Astrocyte (in vitro differentiated cells and primary cell): ENCODE measurements at regions not wholly inside any gene's neighbourhood (a gene's known extent, or its start where the extent isn't known, plus 50 kb on each side); places are given as distances from the start of the nearest gene placed in this dataset.

Source experiments
- DNase-seq: peaks from one replicate; pipeline ENCODE4 v3.0.0-alpha.2; 2010; ENCODE audit warnings: low read depth
- FAIRE-seq: peaks from 2 replicates; lab custom pipeline; 2011; peaks lifted over from hg19 to GRCh38; lab: Jason Lieb, UNC
- H2AFZ ChIP-seq: 2 replicates; pipeline ENCODE4 v1.6.0; 2012; ENCODE audit warnings: low read depth, low read length, inconsistent platforms
- H3K27ac ChIP-seq: 2 replicates; pipeline ENCODE4 v1.5.1; 2011; ENCODE audit warnings: low read depth, low read length, inconsistent platforms
- H3K27me3 ChIP-seq: 2 replicates; pipeline ENCODE4 v1.6.0; 2011; ENCODE audit warnings: low read length, inconsistent platforms; ENCODE audit not compliant: insufficient read depth
- H3K36me3 ChIP-seq: 2 replicates; pipeline ENCODE4 v1.5.1; 2011; ENCODE audit warnings: low read length, inconsistent platforms; ENCODE audit not compliant: insufficient read depth
- H3K4me1 ChIP-seq: 2 replicates; pipeline ENCODE4 v1.5.1; 2011; ENCODE audit warnings: low read length, inconsistent platforms; ENCODE audit not compliant: insufficient read depth
- H3K4me2 ChIP-seq: 2 replicates; pipeline ENCODE4 v1.6.0; 2012; ENCODE audit warnings: low read length, inconsistent platforms
- H3K4me3 ChIP-seq: 2 replicates; pipeline ENCODE4 v1.5.1; 2011; ENCODE audit warnings: low read depth, mild to moderate bottlenecking, low read length, inconsistent platforms; ENCODE audit not compliant: insufficient read depth
- H3K79me2 ChIP-seq: 2 replicates; pipeline ENCODE4 v1.6.0; 2012; ENCODE audit warnings: mild to moderate bottlenecking, low read length, inconsistent platforms; ENCODE audit not compliant: insufficient read depth
- H3K9ac ChIP-seq: 2 replicates; pipeline ENCODE4 v1.6.0; 2012; ENCODE audit warnings: mild to moderate bottlenecking, low read length, inconsistent platforms
- H3K9me3 ChIP-seq: 2 replicates; pipeline ENCODE4 v1.5.1; 2012; ENCODE audit warnings: low read depth, mild to moderate bottlenecking, low read length, inconsistent platforms; ENCODE audit not compliant: insufficient read depth
- H4K20me1 ChIP-seq: 2 replicates; pipeline ENCODE4 v1.6.0; 2012; ENCODE audit warnings: low read length, inconsistent platforms; ENCODE audit not compliant: insufficient read depth
- H3K27ac Mint-ChIP-seq: one replicate; pipeline ENCODE4 v1.8.0; 2021; ENCODE audit warnings: mild to moderate bottlenecking, mixed read lengths; ENCODE audit not compliant: unreplicated experiment
- H3K27me3 Mint-ChIP-seq: one replicate; pipeline ENCODE4 v1.8.0; 2021; ENCODE audit warnings: low read depth, mixed read lengths; ENCODE audit not compliant: unreplicated experiment
- H3K36me3 Mint-ChIP-seq: one replicate; pipeline ENCODE4 v1.8.0; 2021; ENCODE audit warnings: low read depth, mixed read lengths; ENCODE audit not compliant: unreplicated experiment
- H3K4me1 Mint-ChIP-seq: one replicate; pipeline ENCODE4 v1.8.0; 2021; ENCODE audit warnings: low read depth, mixed read lengths; ENCODE audit not compliant: unreplicated experiment
- H3K4me3 Mint-ChIP-seq: one replicate; pipeline ENCODE4 v1.8.0; 2021; ENCODE audit warnings: mild to moderate bottlenecking, moderate library complexity, mixed read lengths; ENCODE audit not compliant: unreplicated experiment
- H3K9me3 Mint-ChIP-seq: one replicate; pipeline ENCODE4 v1.8.0; 2021; ENCODE audit warnings: mild to moderate bottlenecking, mixed read lengths; ENCODE audit not compliant: unreplicated experiment
- CTCF ChIP-seq: IDR thresholded peaks from 2 replicates; pipeline ENCODE4 v1.5.1; 2011; ENCODE audit warnings: low read depth, mild to moderate bottlenecking, inconsistent platforms, low read length, moderate library complexity; ENCODE audit not compliant: insufficient read depth
- EZH2 ChIP-seq: IDR thresholded peaks from 2 replicates; pipeline ENCODE4 v1.6.1; 2012; ENCODE audit warnings: mild to moderate bottlenecking, low read length, inconsistent platforms; ENCODE audit not compliant: insufficient read depth

DNA sequence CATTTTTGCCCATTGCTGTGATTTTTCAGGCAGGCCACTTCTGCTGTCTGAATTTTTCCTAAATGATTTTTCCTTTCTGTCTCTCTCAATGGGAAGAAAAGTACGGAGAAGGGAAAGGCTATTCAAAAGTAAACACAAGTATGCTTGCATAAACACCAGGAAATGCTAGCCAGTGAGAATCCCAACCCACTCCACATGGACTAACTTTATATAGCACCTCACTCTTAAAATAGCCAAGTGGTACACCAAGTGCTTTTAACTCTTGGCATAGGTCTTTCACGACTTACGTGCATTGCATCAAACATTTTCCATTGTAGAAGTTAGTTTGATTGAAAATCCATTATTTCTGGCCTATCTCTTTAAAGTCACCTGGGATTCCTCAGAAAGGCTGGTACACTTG lies 178.9 kb upstream of the SPANXN1 start:
- Histone ChIP-seq H3K79me2 (no peaks in the 10 kb centered on the region), H4K20me1 (no peaks in the 10 kb centered on the region), H3K27ac (no peak overlapping the region), H3K4me2 (no peak overlapping the region), H3K9ac (no peak overlapping the region), H3K36me3 (no peaks in the 10 kb centered on the region), H3K27me3 (no peaks in the 10 kb centered on the region), H3K9me3 (no peaks in the 10 kb centered on the region), H3K4me1 (no peaks in the 10 kb centered on the region), H2AFZ (no peak overlapping the region), H3K4me3 (no peak overlapping the region)
- no peak for TF ChIP-seq EZH2
- TF ChIP-seq CTCF: no peak
- FAIRE-seq (no peak), DNase-seq (no peak)
- Mint-ChIP-seq H3K27me3 (no peaks in the 10 kb centered on the region), H3K36me3 (no peaks in the 10 kb centered on the region), H3K4me3 (no peak overlapping the region), H3K4me1 (no peaks in the 10 kb centered on the region), H3K9me3 (no peaks in the 10 kb centered on the region), H3K27ac (no peak overlapping the region)

- TF ChIP-seq CTCF: no peak
- TF ChIP-seq EZH2: no peak
- DNase-seq (no peak), FAIRE-seq (peak; percentile 84)
- Histone ChIP-seq H3K27ac (no peak overlapping the region), H3K4me3 (no peak overlapping the region), H2AFZ (no peak overlapping the region), H3K9ac (no peak overlapping the region), H3K27me3 (no peaks in the 10 kb centered on the region), H3K9me3 (no peaks in the 10 kb centered on the region), H3K79me2 (no peaks in the 10 kb centered on the region), H3K36me3 (no peaks in the 10 kb centered on the region), H4K20me1 (no peaks in the 10 kb centered on the region), H3K4me1 (no peaks in the 10 kb centered on the region), H3K4me2 (no peak overlapping the region)
- H3K4me3 Mint-ChIP-seq: no peak overlapping the region
- H3K27ac Mint-ChIP-seq: no peak overlapping the region
- H3K36me3 Mint-ChIP-seq: no peaks in the 10 kb centered on the region
- H3K9me3 Mint-ChIP-seq: no peaks in the 10 kb centered on the region
- H3K4me1 Mint-ChIP-seq: no peaks in the 10 kb centered on the region
- no peaks in the 10 kb centered on the region for H3K27me3 Mint-ChIP-seq
These were observed 148.1 kb upstream of the SPANXN1 start for GRCh38 chrX:145099204-145099603.
